Fibroblast of pulmonary artery (primary cell): ENCODE measurements at regions not wholly inside any gene's neighbourhood (a gene's known extent, or its start where the extent isn't known, plus 50 kb on each side); places are given as distances from the start of the nearest gene placed in this dataset.

Source experiments
- DNase-seq: peaks from one replicate; pipeline ENCODE4 v3.0.0-alpha.2; 2010; ENCODE audit warnings: low read depth
- H3K4me3 ChIP-seq: replicated peaks from 2 replicates; pipeline ENCODE4 v1.5.1; 2011; ENCODE audit warnings: low read depth, mild to moderate bottlenecking, control low read depth, low read length, moderate library complexity
- CTCF ChIP-seq: IDR thresholded peaks from 2 replicates; pipeline ENCODE4 v1.5.1; 2011; ENCODE audit warnings: mild to moderate bottlenecking, control low read depth, low read length, inconsistent platforms; ENCODE audit errors: missing control alignments

- TF ChIP-seq CTCF = no peak
- no peak for DNase-seq
Observed at GRCh38 chr12:91379051-91379775, 196.6 kb upstream of the DCN start.

GRCh38 chr12:91377436-91377835 is 194.8 kb upstream of the DCN start:
- H3K4me3 ChIP-seq = no peak overlapping the region
- no peak for DNase-seq
- no peak for TF ChIP-seq CTCF

More at GRCh38 chr12:91379051-91379775, 196.6 kb upstream of the DCN start:
- no peak overlapping the region for H3K4me3 ChIP-seq

- no peak overlapping the region for H3K4me3 ChIP-seq
- TF ChIP-seq CTCF = no peak
- DNase-seq = no peak
Observed at GRCh38 chr12:91373086-91373485, 190.5 kb upstream of the DCN start.

GRCh38 chr12:91370086-91370868 is 187.7 kb upstream of the DCN start:
- H3K4me3 ChIP-seq = no peak overlapping the region
- no peak for TF ChIP-seq CTCF
- no peak for DNase-seq

GRCh38 chr12:91368613-91369012 is 186.0 kb upstream of the DCN start:
- no peak for DNase-seq
- TF ChIP-seq CTCF = no peak
- no peak overlapping the region for H3K4me3 ChIP-seq

GRCh38 chr12:91367234-91367849 is 184.7 kb upstream of the DCN start:
- H3K4me3 ChIP-seq = no peak overlapping the region
- peak; percentile 61 for TF ChIP-seq CTCF
- DNase-seq = peak; percentile 46
